GM19463 (cell line): ENCODE measurements at regions not wholly inside any gene's neighbourhood (a gene's known extent, or its start where the extent isn't known, plus 50 kb on each side); places are given as distances from the start of the nearest gene placed in this dataset.
"Not testable (repeated sequence)": the region's sequence is repeated elsewhere in the genome, so short reads cannot be mapped to it uniquely, and the experiment has no call there.

Experiments
- ATAC-seq: cut with Tn5 transposase; IDR thresholded peaks from one replicate; pipeline ENCODE4 v1.9.1; 2021; ENCODE audit warnings: mild to moderate bottlenecking, moderate library complexity; ENCODE audit not compliant: unreplicated experiment

DNA sequence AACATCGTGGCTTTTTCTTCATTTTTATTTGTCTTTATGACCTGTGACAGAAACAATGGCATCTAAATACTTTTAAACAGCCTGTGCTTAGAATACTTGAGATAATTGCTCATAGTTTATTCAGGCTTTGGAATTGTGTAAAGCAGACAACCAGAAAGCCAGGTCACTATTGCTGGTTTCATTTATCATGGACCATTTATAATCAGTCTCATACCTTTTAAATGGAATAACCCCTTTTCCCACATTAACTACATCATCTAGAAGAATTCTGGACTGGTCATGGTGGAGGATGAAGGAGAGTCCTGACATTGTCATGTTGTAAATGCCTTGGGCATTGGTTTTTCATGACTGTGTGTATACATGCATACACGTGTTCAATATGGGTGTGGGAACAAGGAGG is 661.5 kb downstream of the EPM2A start:
- no peak for ATAC-seq

DNA sequence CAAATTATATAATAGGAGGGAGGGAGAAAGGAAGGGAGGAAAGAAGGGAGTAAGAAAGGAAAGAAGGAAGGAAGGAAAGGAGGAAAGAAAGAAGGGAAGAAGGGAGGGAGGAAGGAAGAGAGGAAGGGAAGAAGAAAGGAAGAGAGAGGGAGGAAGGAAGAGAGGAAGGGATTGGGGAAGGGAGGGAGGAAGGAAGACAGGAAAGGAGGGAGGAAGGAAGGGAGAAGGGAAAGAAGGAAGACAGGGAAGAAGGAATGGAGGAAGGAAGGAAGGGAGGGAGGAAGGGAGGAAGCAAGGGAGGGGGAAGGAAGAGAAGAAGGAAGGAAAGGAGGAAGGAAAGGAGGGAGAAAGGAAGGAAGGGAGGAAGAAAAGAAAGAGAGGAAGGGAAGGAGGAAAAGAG is 660.5 kb downstream of the EPM2A start:
- ATAC-seq: no peak

DNA sequence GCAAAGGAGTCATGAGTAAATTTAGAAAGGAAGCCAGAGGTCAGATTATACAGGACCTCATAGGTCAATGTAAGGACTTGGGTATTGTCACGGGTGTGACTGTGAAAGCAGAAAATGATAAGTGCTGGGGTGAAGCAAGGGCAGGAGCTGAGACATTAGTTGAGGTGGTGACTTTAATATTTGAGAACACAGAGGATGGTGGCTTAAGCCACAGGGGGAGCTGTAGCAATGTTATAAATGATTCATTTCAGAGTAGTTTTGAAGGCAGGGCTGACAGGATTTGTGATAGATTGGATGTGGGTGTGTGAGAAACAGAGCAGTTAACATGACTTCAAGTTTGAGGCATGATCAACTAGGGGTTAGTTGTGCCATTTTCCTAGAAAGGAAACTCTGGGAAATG is 659.9 kb downstream of the EPM2A start:
- ATAC-seq: no peak

DNA sequence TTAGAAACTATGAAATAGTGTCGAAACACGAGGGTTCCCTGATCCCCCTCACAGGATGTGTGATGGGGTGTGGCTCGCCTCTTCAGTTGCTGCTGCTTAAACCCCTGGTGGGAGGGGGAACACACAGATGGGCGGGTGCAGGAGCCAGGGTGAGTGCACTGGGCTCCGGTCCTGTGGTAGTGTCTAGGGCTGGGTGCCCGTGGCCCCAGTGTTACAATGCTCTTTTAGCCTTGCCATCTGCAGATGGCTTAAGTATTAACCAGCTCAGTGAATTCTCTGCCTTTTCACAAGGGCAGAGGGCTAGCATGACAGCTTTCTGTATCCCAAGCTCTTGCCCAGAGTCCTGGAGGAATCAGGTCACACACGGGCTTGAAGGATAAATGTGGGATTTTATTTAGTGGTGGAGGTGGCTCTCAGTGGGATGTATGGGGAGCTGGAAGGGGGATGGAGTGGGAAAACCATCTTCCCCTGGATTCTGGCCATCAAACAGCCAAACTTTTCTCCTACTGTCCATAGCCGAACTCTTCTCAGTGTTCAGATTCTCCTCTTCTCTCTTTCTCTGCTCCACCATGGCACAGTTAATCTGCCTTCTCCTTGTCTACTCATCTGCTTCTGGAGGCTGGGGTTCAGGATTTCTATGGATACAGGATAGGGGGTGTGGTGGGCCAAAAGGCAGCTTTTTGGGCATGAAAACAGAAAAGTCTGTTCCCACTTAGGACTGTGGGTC is 659.0 kb downstream of the EPM2A start:
- ATAC-seq: no peak

DNA sequence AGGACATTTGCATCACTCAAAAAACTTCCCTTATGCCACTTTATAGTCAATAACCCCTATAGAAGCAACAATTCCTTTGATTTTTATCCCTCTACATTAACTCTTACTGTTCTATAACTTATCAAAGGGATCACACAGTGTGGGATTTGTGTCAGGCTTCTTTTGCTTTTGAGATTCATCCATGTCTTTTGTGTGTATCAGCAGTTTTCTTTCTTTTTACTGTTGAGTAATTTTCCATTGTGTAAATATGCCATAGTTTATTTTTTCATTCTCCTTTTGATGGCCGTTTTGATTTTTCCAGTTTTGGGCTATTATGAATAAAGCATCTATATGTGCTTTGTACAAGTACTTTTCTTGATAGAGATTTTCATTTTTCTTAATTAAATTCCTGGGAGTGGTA is 657.9 kb downstream of the EPM2A start:
- ATAC-seq: no peak

DNA sequence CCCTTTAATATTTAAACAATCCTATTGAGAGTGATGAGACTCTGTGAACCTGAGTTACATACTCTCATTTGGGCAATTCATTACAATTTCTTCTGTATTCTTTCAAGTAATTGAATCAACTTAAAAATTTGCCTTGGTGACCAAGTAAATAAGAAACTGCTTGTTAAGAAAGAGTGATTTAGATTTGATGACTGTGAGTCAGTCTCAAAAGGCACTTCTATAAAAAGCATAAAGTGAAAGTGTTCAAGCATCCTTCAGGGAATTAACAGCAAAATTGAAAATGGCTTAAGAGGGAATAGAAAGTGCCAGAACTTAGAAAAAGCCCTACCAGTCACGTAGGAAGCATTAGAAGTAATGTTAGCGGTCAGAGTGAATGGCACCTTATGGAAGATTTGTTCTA is 654.7 kb downstream of the EPM2A start:
- no peak for ATAC-seq

DNA sequence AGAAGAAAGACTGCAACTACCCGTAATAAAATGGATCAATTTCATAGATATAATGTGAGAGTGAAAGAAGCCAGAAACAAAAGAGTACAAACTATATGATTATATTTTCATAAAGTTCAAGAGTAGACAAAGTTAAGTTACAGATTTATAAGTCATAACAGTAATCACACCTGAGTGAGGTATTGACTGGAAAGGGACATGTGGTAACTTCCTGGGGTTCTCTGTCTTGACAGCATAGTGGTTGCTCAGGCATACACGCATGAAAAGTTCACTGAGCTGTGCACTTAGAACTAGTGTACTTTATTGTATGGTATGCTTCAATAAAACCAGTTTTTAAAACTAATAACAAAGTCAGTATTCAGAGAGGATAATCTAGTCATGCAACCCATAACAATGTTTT is 653.6 kb downstream of the EPM2A start:
- no peak for ATAC-seq

DNA sequence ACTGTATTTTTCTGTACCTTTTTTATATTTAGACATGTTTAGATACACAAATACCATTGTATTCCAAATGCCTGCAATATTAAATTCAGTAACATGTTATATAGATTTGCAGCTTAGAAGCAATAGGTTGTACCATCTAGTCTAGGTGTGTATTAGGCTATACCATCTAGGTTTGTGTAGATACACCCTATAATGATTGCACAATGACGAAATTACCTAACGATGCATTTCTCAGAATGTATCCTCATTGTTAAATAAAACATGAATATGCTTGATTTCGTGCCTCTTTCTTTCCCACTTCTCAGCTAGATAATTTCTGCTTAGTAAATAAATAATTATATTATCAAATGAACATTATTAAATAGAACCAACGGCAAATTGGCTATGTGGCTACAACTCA is 653.0 kb downstream of the EPM2A start:
- no peak for ATAC-seq

DNA sequence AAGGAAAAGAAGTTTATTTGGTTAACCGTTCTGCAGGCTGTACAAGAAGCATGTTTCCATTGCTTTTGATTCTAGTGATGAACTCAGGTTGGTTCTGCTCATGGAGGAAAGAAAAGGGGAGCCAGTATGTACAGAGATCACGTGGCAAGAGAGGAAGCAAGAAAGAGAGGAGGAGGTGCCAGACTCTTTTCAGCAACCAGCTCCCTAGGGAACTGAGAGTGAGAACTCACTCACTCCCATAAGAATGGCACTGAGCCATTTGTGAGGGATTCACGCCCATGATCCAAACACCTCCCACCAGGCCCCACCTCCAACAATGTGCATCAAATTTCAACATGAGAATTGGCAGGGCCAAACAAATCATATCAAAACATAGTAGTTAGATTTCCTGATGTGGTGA is 649.1 kb downstream of the EPM2A start:
- ATAC-seq: peak; percentile 57

DNA sequence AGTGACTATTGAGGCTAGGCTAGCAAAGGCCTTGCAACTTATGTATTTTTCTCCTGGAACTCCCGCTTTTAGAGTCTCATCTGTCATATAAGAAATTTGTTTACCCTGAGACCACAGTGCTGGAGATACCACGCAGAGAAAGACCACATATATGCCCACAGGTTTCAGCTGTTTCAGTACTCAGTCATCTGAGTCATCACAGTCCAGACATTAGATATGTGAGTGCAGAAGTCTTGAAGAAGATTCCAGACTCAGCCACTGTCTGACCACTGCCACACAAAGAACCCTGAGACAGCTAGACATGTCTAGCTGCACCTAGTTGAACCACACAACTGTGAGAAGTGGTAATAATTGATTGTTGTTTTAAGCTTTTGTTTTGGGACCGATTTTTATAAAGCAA is 648.3 kb downstream of the EPM2A start:
- peak; percentile 51 for ATAC-seq

DNA sequence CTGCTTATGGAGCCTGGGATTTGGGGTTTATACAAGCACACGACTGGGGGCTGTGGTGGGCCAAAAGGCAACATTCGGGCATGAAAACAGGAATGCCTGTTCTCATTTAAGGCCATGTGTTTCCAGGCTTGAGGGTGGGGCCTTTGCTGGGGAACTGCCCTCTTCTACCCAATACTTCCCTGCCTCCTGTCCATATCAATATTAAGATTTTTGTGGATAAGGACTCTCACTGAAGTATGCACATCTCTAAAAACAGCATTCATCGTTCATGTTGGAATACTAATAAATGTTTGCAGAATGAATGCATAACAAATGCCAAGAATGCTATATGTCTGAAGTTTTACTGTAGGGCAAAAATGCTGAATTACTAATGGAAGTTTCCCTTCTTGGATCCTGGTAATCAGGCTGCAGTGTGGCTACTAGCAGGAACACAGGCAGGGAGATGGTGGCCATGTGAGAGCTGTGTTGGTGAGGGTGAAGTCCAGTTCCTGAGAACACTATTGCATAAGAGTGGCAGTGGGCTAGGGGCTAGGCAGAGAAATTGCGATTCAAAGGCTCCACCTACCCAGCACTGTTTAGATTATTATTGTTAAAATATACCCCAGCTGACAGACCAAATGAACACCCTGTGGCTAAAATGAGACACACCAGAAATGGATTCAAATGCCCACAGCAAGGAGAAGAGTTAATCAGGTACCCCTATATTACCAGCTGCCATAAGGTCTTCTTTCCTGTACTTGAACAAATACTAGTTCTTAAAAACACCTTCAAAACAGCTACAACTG is 644.3 kb downstream of the EPM2A start:
- no peak for ATAC-seq

DNA sequence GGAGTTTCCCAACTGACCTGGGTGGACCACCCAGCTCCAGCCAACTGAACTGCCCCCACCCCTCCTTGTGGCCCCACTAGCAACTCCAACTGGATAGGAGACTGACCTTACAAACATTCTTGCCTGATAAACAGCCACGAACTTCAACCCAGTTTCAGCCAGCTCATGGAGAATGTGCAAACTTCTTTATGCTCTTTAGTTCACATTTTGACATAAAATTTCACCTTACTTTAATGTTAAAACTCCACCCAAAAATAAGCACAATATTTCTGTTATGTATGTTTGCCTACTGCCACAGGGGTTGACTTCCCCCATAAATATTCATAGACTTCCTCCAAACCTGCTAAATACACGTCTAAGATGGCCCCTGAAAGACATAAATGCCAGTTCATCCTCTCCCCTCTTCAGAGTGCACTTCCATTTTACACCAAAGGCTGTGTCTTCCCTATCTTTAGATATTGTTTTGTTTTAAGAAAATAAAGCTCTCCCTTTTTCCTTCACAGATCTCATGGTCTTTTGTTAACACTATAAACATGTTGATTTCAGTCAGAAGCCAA is 643.7 kb downstream of the EPM2A start:
- no peak for ATAC-seq

DNA sequence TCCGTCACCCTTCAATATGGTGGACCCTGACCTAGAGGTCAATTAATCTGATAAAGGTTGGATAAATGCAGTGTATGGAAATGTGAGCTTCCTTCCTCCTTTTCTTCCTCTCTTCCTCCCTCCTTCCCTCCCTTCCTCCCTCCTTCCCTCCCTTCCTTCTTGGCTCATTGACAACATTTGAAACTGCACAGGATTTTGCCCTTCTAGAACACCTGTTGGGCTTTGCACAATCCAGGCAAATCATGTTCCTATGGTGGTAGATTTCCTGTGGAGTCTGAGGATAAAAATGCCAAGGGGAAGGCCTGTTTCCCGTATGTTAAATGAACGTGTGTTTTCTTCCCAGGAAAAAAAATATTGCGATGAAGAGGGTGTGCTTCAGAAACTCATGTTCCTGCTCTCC is 642.8 kb downstream of the EPM2A start:
- ATAC-seq: no peak

DNA sequence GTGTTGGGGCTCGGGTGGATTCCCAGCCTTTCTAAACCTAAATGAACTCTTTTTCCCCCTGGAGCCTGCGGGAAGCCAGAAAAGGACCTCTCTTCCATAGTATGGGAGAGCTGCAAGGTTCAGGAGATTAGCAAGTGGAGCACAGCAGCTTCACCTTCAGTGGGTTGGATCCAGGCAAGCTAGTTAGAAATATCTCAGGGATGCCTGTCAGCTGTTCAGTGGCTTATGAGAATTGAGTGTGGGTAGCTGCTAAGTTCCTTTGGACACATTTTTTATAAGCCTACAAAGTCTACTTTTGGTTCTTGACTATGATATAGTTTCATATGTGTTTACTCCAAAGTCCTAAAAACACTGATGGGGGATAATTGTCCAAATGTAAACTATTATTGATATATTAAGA is 642.1 kb downstream of the EPM2A start:
- no peak for ATAC-seq

DNA sequence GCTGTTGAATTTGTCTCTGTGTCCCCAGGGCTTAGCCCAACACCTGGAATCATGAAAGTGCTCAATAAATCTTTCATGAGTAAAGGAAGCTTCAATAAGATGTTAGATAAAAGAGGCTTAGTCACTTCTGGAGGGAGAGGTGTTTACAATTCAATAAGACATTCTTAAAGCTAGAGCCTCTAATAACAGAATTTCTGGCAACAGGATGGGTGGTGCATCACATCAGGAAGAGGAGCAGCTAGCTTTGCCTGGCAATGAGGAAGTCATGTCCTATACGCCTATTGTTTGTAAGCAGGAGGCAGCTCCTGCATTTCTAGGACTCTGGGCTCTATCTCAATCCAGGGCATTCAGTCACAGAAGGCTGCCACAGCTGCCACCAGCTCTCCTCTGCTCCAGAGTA is 638.5 kb downstream of the EPM2A start:
- no peak for ATAC-seq

DNA sequence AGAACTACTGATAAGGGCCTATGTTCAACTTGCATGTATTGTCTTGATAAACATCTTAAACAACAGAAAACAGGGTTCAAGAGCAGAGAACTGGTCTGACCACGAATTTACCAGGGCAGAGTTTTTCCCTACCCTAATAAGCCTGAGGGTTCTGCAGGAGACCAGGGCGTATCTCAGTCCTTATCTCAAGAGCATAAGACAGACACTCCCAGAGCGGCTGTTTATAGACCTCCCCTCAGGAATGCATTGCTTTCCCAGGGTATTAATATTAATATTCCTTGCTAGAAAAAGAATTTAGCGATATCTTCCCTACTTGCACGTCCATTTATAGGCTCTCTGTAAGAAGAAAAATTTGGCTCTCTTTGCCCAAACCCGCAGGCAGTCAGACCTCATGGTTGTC is 637.2 kb downstream of the EPM2A start:
- ATAC-seq: not testable (repeated sequence)

DNA sequence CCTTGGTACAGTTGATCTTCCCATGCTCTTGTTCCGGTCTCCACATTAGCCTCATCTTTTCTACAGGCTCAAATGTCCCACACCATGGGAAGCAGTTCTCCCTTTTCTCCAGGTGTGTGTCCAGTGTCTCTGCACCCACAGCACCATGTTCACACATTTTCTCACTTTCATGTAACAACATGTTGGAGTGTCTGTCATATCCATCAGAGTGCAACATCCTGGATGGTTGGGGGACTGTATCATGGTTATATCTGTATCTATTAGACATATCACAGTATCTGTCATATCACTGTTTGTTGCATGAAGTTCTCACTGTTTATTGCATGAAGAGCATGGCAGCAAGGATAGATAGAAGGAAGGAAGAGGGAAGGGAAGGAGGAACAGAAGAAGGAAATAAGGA is 635.6 kb downstream of the EPM2A start:
- no peak for ATAC-seq

DNA sequence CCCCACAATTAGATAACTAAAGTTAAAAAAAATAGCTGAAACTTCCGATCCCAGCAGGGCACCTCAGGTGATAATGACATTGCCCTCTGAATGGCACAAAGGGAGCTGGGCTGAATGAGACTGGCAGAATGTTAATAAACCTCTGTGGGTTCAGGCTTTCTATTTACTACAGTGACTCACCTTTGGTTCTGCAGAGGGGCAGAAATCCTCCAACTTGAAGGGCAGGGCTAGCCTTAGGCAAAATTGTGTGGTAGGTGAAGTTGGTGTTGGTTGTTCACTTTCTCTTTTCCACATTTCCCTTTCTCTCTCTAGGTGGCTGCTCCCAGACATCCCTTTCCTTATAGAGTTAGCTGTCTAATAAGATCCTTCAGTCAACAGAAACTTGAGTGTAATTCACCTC is 625.2 kb downstream of the EPM2A start:
- no peak for ATAC-seq

DNA sequence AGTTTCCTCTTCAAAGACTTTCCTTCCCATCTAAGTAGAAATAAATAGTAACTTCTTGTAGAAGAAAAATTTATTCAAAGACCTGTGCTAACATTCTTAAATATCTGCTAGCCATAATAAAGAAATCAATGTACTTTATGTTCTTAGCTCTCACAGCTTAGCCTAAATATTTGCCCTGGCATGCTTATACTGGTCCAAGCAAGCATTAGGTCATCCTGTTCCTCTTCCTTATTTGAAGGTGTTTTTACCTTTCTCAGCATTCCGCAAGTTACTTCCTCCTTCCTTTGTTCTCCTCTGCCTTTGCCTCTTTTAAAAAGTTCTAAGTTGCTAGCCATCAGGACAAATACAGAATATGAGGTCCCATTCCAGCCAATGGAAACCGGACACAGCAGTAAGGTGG is 623.9 kb downstream of the EPM2A start:
- ATAC-seq: not testable (repeated sequence)

DNA sequence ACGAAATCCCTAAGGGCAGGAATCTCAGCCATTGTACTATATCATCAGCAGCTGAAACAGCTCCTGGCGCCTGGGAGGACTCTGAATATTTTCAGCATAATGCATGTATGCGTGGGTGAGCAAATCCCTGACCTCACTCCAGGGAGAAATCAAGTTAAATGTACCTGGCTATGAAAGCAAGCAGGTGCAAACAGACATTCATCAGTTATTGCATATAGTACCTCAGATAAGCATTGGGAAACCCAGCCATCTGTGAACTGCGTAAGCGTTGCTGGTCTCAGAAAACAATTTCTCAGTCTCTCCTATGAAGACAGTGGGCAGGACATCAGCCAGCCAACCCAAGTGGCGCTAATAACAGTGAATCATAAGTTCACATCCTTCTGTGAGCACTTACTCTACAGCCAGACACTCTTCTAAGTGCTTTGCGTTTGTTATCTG is 622.6 kb downstream of the EPM2A start:
- no peak for ATAC-seq

DNA sequence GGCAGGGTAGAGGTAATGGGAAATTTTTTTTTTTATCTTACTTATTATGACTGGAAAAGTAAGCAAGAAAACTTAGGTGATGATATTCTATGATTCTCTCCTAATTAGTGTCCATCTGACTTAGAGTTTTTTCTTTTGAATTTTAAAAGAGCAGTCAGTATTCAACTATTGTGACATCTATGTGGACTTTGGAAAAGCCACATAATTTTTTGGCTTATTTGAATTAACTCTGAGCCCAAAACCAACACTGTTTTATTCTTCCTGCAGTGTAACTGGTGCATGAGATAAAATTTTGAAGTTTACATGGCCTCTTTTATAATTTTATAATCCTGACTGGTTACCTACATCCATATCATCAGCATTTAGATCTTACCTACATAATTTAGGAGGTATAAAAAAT is 619.7 kb downstream of the EPM2A start:
- no peak for ATAC-seq

DNA sequence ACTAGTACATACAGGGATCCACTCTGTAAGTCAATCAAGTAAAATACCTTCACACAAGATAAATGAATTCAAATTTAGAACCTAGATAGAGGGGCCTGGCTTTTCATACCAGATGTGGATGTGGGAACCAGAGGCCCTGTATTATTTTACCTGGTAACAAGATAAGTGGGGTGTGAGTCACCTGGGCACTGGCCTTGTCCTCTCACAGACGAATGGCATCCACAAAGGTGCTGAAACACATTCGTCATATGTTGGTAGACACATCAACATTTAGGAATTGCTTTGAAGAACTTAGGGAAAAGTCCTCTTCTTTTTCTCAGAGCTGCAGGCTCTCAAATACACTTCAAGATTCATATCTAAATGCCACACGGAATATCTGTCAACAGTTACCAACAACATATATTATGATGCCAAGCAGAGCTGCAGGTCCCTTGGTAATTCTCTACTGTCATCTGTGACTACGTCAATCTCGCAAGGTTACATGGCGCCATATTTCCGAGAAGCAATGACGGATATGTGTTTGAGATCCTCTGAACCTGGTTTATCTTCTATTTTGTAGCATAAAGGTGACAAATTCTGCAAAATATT is 618.6 kb downstream of the EPM2A start:
- ATAC-seq: no peak
